Mammary epithelial cell (primary cell): ENCODE measurements at regions not wholly inside any gene's neighbourhood (a gene's known extent, or its start where the extent isn't known, plus 50 kb on each side); places are given as distances from the start of the nearest gene placed in this dataset.

Experiments used
- CTCF ChIP-seq, 2 donors: IDR thresholded peaks in 1 of 2; conservative IDR thresholded peaks in 1 of 2; 2 replicates each; pipeline ENCODE4 v1.5.1; 2011 to 2012; ENCODE audit warnings: inconsistent platforms in 2 of 2, low read length in 2 of 2, mild to moderate bottlenecking in 2 of 2, control low read depth in 1 of 2, low read depth in 1 of 2; ENCODE audit not compliant: insufficient read depth in 1 of 2; ENCODE audit errors: extremely low read depth in 1 of 2
- EZH2 ChIP-seq: IDR thresholded peaks from 2 replicates; pipeline ENCODE4 v1.6.1; 2012; ENCODE audit warnings: low read length, inconsistent platforms, borderline replicate concordance

- TF ChIP-seq CTCF (conservative IDR thresholded peaks at IDR 0.05 in 1 of 2, IDR thresholded peaks at IDR 0.05 in 1 of 2; ENCODE audit: extremely low read depth in 1 of 2, insufficient read depth in 1 of 2, low read depth in 1 of 2, low read length in 2 of 2) (no peak), EZH2 (no peak)
Measured at GRCh38 chr3:77709155-77709554, 669.3 kb downstream of the ROBO2 start.
